Thyroid gland (tissue), 4 donors: ENCODE measurements at regions not wholly inside any gene's neighbourhood (a gene's known extent, or its start where the extent isn't known, plus 50 kb on each side); places are given as distances from the start of the nearest gene placed in this dataset.

Source experiments
- DNase-seq, 2 donors: peaks; one replicate each; pipeline ENCODE4 v3.0.0-alpha.2; 2019
- H3K27ac ChIP-seq, 3 donors: fragments of 200-600 bp; sonication (generic); 1 replicate in 2 of 3; 2 replicates in 1 of 3; pipeline ENCODE4 v1.5.1; 2016 to 2019; ENCODE audit warnings: mild to moderate bottlenecking in 1 of 3, moderate library complexity in 1 of 3
- H3K27me3 ChIP-seq: fragments of 200-600 bp; sonication (generic); one replicate; pipeline ENCODE4 v1.5.1; 2019
- H3K36me3 ChIP-seq, 2 donors: fragments of 200-600 bp; sonication (generic); one replicate each; pipeline ENCODE4 v1.5.1; 2016 to 2019
- H3K4me1 ChIP-seq, 2 donors: fragments of 200-600 bp; sonication (generic); one replicate each; pipeline ENCODE4 v1.5.1; 2017 to 2019
- H3K4me3 ChIP-seq, 3 donors: fragments of 200-600 bp; sonication (generic); replicated peaks in 1 of 3; 1 replicate in 2 of 3; 2 replicates in 1 of 3; pipeline ENCODE4 v1.5.1; 2016; ENCODE audit warnings: mild to moderate bottlenecking in 1 of 3
- H3K9me3 ChIP-seq: fragments of 200-600 bp; sonication (generic); one replicate; pipeline ENCODE4 v1.5.1; 2017
- POLR2A ChIP-seq, 2 donors: fragments of 450-650 bp; IDR thresholded peaks; one replicate each; pipeline ENCODE4 v1.6.1; 2017; ENCODE audit warnings: antibody characterized with exemption in 2 of 2, mild to moderate bottlenecking in 2 of 2, moderate library complexity in 1 of 2
- WGBS, 2 donors: methylation state at CpG; one replicate each; pipeline ENCODE4 v1.1.5; 2017; 5-methylcytosine and 5-hydroxymethylcytosine counted together
- intact Hi-C: fragments of 100-400 bp; cut with DNase I; formaldehyde crosslinking; loops from one replicate; pipeline ENCODE4 v1.15.1; 2023
- TF ChIP-seq, protein P1 (sequence below), 6 experiments: fragments of 200-600 bp in 3 of 6; fragments of 450-650 bp in 3 of 6; sonication (generic) in 3 of 6; IDR thresholded peaks; one replicate each; pipeline ENCODE4 v1.5.1; 2016 to 2019; ENCODE audit warnings: antibody characterized with exemption in 6 of 6, mild to moderate bottlenecking in 2 of 6, inconsistent platforms in 1 of 6, moderate library complexity in 1 of 6

GRCh38 chr13:43994999-43995859 is 115.5 kb downstream of the LACC1 start:
- no peak for TF ChIP-seq POLR2A (IDR thresholded peaks at IDR 0.05)
- TF ChIP-seq, protein P1, sequence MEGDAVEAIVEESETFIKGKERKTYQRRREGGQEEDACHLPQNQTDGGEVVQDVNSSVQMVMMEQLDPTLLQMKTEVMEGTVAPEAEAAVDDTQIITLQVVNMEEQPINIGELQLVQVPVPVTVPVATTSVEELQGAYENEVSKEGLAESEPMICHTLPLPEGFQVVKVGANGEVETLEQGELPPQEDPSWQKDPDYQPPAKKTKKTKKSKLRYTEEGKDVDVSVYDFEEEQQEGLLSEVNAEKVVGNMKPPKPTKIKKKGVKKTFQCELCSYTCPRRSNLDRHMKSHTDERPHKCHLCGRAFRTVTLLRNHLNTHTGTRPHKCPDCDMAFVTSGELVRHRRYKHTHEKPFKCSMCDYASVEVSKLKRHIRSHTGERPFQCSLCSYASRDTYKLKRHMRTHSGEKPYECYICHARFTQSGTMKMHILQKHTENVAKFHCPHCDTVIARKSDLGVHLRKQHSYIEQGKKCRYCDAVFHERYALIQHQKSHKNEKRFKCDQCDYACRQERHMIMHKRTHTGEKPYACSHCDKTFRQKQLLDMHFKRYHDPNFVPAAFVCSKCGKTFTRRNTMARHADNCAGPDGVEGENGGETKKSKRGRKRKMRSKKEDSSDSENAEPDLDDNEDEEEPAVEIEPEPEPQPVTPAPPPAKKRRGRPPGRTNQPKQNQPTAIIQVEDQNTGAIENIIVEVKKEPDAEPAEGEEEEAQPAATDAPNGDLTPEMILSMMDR (IDR thresholded peaks at IDR 0.05): no peak
- DNase-seq: no peak
- Histone ChIP-seq H3K27me3 (no peaks in the 10 kb centered on the region), H3K36me3 (no peaks in the 10 kb centered on the region), H3K4me1 (no peaks in the 10 kb centered on the region), H3K4me3 (no peak overlapping the region), H3K9me3 (no peaks in the 10 kb centered on the region), H3K27ac (no peak overlapping the region)
- 91 to 93% methylated on average over 7 of the region's 7 CpGs for WGBS, 2 donors
- intact Hi-C loops: no loop called here

DNA sequence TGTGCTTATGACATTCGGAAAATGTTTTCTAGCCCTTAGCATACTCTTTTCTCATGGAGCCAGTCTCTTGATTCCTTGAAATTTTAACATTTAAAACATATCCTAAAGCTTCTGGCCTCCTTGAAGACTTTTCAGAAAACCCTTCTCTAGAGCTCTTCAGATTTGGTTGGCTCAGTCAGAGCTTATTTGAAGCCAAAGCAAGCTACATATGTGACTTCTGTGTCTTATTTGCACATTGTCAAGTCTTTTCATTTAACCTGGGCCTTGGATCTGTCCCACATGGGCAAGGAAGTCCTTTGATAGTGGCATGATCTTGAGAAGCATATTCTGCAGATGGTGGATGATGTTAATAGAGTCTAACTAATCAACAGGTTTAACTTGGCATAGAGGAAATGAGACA is 116.5 kb downstream of the LACC1 start:
- WGBS, 2 donors: 85 to 87% methylated on average over 1 of the region's 1 CpG
- DNase-seq: no peak

DNA sequence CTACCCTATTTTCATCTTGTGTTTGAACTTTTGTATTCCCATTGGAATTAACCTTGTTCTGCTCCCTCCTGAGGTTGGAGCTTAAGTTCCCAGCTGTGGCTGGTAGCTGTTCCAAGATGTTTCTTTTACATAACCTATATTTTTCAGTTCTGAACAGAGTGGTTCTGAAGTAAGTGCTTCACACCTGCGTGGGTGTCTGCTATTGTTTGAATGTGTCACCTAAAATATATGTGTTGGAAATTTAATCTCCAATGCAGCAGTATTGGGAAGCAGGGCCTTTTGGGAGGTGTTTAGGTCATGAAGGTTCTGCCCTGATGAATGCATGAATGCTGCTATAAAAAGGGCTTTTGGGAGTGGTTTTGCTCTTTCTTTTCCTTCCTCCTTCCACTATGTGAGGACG is 123.8 kb downstream of the LACC1 start:
- no peak overlapping the region for H3K27ac ChIP-seq
- no peak for DNase-seq
- no peak overlapping the region for H3K4me3 ChIP-seq
- no peaks in the 10 kb centered on the region for H3K9me3 ChIP-seq
- intact Hi-C loops: no loop called here
- 72 to 74% methylated on average over 2 of the region's 2 CpGs for WGBS, 2 donors
- TF ChIP-seq POLR2A (IDR thresholded peaks at IDR 0.05): no peak
- TF ChIP-seq, protein P1 (IDR thresholded peaks at IDR 0.05): no peak
- H3K36me3 ChIP-seq: no peaks in the 10 kb centered on the region
- H3K27me3 ChIP-seq: no peaks in the 10 kb centered on the region
- H3K4me1 ChIP-seq: peaks cover 0 to 16% of the 10 kb centered on the region in 2 donors

More for the DNA sequence above, 116.5 kb downstream of the LACC1 start:
- Histone ChIP-seq H3K27me3 (no peaks in the 10 kb centered on the region), H3K4me3 (no peak overlapping the region), H3K9me3 (no peaks in the 10 kb centered on the region), H3K36me3 (no peaks in the 10 kb centered on the region), H3K27ac (no peak overlapping the region), H3K4me1 (no peaks in the 10 kb centered on the region)
- TF ChIP-seq, protein P1 (IDR thresholded peaks at IDR 0.05): no peak
- TF ChIP-seq POLR2A (IDR thresholded peaks at IDR 0.05): no peak
- intact Hi-C loops: no loop called here

DNA sequence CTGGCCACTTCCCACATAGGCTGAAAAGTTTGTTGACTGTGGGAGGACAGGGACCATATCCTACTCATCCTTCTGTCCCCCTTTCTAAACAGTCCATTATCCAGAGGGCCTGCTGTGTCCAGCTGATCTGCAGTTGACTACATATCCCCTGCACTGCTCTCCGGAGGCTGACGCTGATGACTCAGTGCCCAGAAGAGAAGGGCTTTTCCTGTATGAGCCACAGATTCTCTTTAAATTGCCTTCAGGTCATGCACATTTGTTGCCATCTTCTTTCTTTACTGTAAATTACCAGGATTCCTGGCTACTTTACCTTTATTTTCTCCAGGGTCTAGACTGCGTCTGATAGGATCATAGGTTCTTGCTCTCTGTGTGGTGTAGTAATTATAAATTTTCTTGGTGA is 125.2 kb downstream of the LACC1 start:
- no peak overlapping the region for H3K27ac ChIP-seq
- no peak overlapping the region for H3K4me3 ChIP-seq
- intact Hi-C loops: no loop called here
- peaks cover 0 to 16% of the 10 kb centered on the region in 2 donors for H3K4me1 ChIP-seq
- DNase-seq: no peak
- H3K27me3 ChIP-seq: no peaks in the 10 kb centered on the region
- H3K9me3 ChIP-seq: no peaks in the 10 kb centered on the region
- 68 to 87% methylated on average over 3 of the region's 3 CpGs for WGBS, 2 donors
- H3K36me3 ChIP-seq: no peaks in the 10 kb centered on the region
- TF ChIP-seq, protein P1 (IDR thresholded peaks at IDR 0.05): no peak
- no peak for TF ChIP-seq POLR2A (IDR thresholded peaks at IDR 0.05)

- intact Hi-C loops: no loop called here
- 29 to 31% methylated on average over 1 of the region's 1 CpG for WGBS, 2 donors
- Histone ChIP-seq H3K36me3 (no peaks in the 10 kb centered on the region), H3K27ac (no peak overlapping the region), H3K4me1 (peaks cover 0 to 16% of the 10 kb centered on the region in 2 donors), H3K9me3 (no peaks in the 10 kb centered on the region), H3K27me3 (no peaks in the 10 kb centered on the region), H3K4me3 (no peak overlapping the region)
- no peak for DNase-seq
- no peak for TF ChIP-seq POLR2A (IDR thresholded peaks at IDR 0.05)
- TF ChIP-seq, protein P1 (IDR thresholded peaks at IDR 0.05): no peak
Measured at GRCh38 chr13:44007451-44007850, 127.7 kb downstream of the LACC1 start.
